NCI-H2081 treated with DMSO at 0.1 percent for 48 hours (cell line): ENCODE measurements at regions not wholly inside any gene's neighbourhood (a gene's known extent, or its start where the extent isn't known, plus 50 kb on each side); places are given as distances from the start of the nearest gene placed in this dataset.
"Not testable (repeated sequence)": the region's sequence is repeated elsewhere in the genome, so short reads cannot be mapped to it uniquely, and the experiment has no call there.

ENCODE experiments used
- DNase-seq: peaks from one replicate; lab custom pipeline; 2025; lab: John Stamatoyannopoulos, UW

GRCh38 chr12:93080452-93080851, 151.4 kb upstream of the EEA1 start:
- DNase-seq: no peak

GRCh38 chr12:93080994-93081809, 152.1 kb upstream of the EEA1 start:
- DNase-seq: no peak

GRCh38 chr12:93081810-93082165, 152.7 kb upstream of the EEA1 start:
- no peak for DNase-seq

- no peak for DNase-seq
Observed at GRCh38 chr12:93085383-93086287, 156.5 kb upstream of the EEA1 start.

- DNase-seq: no peak
Observed at GRCh38 chr12:93086288-93086727, 157.2 kb upstream of the EEA1 start.

GRCh38 chr12:93087840-93088610, 158.9 kb upstream of the EEA1 start:
- DNase-seq: no peak

GRCh38 chr12:93089805-93090569, 160.9 kb upstream of the EEA1 start:
- DNase-seq: no peak

GRCh38 chr12:93090731-93091172, 161.7 kb upstream of the EEA1 start:
- no peak for DNase-seq

- peak; percentile 58 for DNase-seq
Observed at GRCh38 chr12:93091886-93092648, 163.0 kb upstream of the EEA1 start.

- no peak for DNase-seq
Observed at GRCh38 chr12:93092649-93092945, 163.5 kb upstream of the EEA1 start.

- DNase-seq: no peak
Observed at GRCh38 chr12:93093243-93093642, 164.1 kb upstream of the EEA1 start.

GRCh38 chr12:93094222-93094621, 165.1 kb upstream of the EEA1 start:
- DNase-seq: not testable (repeated sequence)

GRCh38 chr12:93094988-93095737, 166.1 kb upstream of the EEA1 start:
- DNase-seq: no peak

GRCh38 chr12:93097417-93097816, 168.3 kb upstream of the EEA1 start:
- DNase-seq: no peak

- DNase-seq: no peak
Observed at GRCh38 chr12:93098077-93098476, 169.0 kb upstream of the EEA1 start.

GRCh38 chr12:93099792-93100191, 170.7 kb upstream of the EEA1 start:
- no peak for DNase-seq

- DNase-seq: no peak
Observed at GRCh38 chr12:93100610-93101009, 171.5 kb upstream of the EEA1 start.

- no peak for DNase-seq
Observed at GRCh38 chr12:93101367-93101766, 172.3 kb upstream of the EEA1 start.

GRCh38 chr12:93102312-93102711, 173.2 kb upstream of the EEA1 start:
- no peak for DNase-seq

- DNase-seq: no peak
Observed at GRCh38 chr12:93102744-93103143, 173.6 kb upstream of the EEA1 start.
